ENCODE measurements at regions not wholly inside any gene's neighbourhood (a gene's known extent, or its start where the extent isn't known, plus 50 kb on each side); places are given as distances from the start of the nearest gene placed in this dataset.

- Histone ChIP-seq H3K9me3 (ENCODE audit: insufficient read depth, low read length) (no peaks in the 10 kb centered on the region), H3K4me1 (ENCODE audit: low read length) (no peaks in the 10 kb centered on the region)
Measured at GRCh38 chr17:33776304-33776703, 478.8 kb upstream of the CCL2 start.

GRCh38 chr17:33776903-33777302 lies 478.2 kb upstream of the CCL2 start:
- TF ChIP-seq EZH2phosphoT487 (IDR thresholded peaks at IDR 0.05; ENCODE audit: low read depth) (no peak), CTCF (IDR thresholded peaks at IDR 0.05; ENCODE audit: low read depth, low read length) (no peak)
- H3K27me3 ChIP-seq (ENCODE audit: low read depth, low read length), result peaks cover 30% of the 10 kb centered on the region; the same call in 1 of the 2 replicates
- H3K4me3 ChIP-seq (ENCODE audit: low read length), result no peak overlapping the region
- no peak overlapping the region for H2AFZ ChIP-seq (ENCODE audit: low read depth, low read length)
- H3K9me3 ChIP-seq (ENCODE audit: insufficient read depth, low read length), result no peaks in the 10 kb centered on the region
- H3K4me1 ChIP-seq (ENCODE audit: low read length), result no peaks in the 10 kb centered on the region
- no peaks in the 10 kb centered on the region for H4K20me1 ChIP-seq (ENCODE audit: insufficient read depth, low read length)
- no peaks in the 10 kb centered on the region for H3K36me3 ChIP-seq (replicated peaks; ENCODE audit: low read depth, low read length)
- no peak overlapping the region for H3K9ac ChIP-seq (ENCODE audit: low read length)
- H3K4me2 ChIP-seq (ENCODE audit: low read length), result no peak overlapping the region
- no peak overlapping the region for H3K27ac ChIP-seq (ENCODE audit: low read length)
- no peaks in the 10 kb centered on the region for H3K79me2 ChIP-seq (ENCODE audit: low read length)

More at GRCh38 chr17:33776304-33776703, 478.8 kb upstream of the CCL2 start:
- H4K20me1 ChIP-seq (ENCODE audit: insufficient read depth, low read length), result no peaks in the 10 kb centered on the region
- no peak for TF ChIP-seq CTCF (IDR thresholded peaks at IDR 0.05; ENCODE audit: low read depth, low read length)
- no peak for TF ChIP-seq EZH2phosphoT487 (IDR thresholded peaks at IDR 0.05; ENCODE audit: low read depth)
- H3K9ac ChIP-seq (ENCODE audit: low read length), result no peak overlapping the region
- no peaks in the 10 kb centered on the region for H3K36me3 ChIP-seq (replicated peaks; ENCODE audit: low read depth, low read length)
- H3K27me3 ChIP-seq (ENCODE audit: low read depth, low read length), result peaks cover 26% of the 10 kb centered on the region; the same call in 1 of the 2 replicates
- no peak overlapping the region for H3K4me3 ChIP-seq (ENCODE audit: low read length)
- no peak overlapping the region for H3K4me2 ChIP-seq (ENCODE audit: low read length)
- H3K27ac ChIP-seq (ENCODE audit: low read length), result no peak overlapping the region
- H3K79me2 ChIP-seq (ENCODE audit: low read length), result no peaks in the 10 kb centered on the region
- no peak overlapping the region for H2AFZ ChIP-seq (ENCODE audit: low read depth, low read length)

DNA sequence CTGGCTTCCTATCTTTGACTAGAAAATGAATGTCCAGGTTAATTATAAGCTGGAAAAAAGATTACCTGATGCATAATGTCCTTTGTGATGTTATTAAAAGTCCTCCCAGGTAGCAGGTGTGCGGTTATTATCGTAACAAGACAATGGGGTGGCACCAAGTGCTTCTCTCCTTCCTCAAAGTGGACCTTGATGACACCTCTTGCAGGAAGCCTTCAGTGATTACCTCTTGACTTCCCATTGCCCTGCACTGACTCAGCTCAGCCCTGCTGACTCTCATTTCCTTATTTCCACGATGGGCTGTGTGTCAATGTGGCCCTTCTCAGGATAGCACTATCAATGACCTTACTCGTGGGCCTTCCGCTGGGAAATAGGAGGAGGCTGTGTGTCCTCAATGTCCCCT lies 477.4 kb upstream of the CCL2 start:
- no peak overlapping the region for H3K27ac ChIP-seq (ENCODE audit: low read length)
- H3K4me2 ChIP-seq (ENCODE audit: low read length), result no peak overlapping the region
- no peaks in the 10 kb centered on the region for H3K79me2 ChIP-seq (ENCODE audit: low read length)
- H3K9ac ChIP-seq (ENCODE audit: low read length), result no peak overlapping the region
- H3K9me3 ChIP-seq (ENCODE audit: insufficient read depth, low read length), result no peaks in the 10 kb centered on the region
- no peaks in the 10 kb centered on the region for H3K36me3 ChIP-seq (replicated peaks; ENCODE audit: low read depth, low read length)
- H3K4me3 ChIP-seq (ENCODE audit: low read length), result no peak overlapping the region
- no peaks in the 10 kb centered on the region for H3K4me1 ChIP-seq (ENCODE audit: low read length)
- peaks cover 29% of the 10 kb centered on the region; the same call in 1 of the 2 replicates for H3K27me3 ChIP-seq (ENCODE audit: low read depth, low read length)
- TF ChIP-seq EZH2phosphoT487 (IDR thresholded peaks at IDR 0.05; ENCODE audit: low read depth) (no peak), CTCF (IDR thresholded peaks at IDR 0.05; ENCODE audit: low read depth, low read length) (no peak)
- H4K20me1 ChIP-seq (ENCODE audit: insufficient read depth, low read length), result no peaks in the 10 kb centered on the region
- H2AFZ ChIP-seq (ENCODE audit: low read depth, low read length), result no peak overlapping the region

- TF ChIP-seq CTCF (IDR thresholded peaks at IDR 0.05; ENCODE audit: low read depth, low read length) (no peak), EZH2phosphoT487 (IDR thresholded peaks at IDR 0.05; ENCODE audit: low read depth) (no peak)
- Histone ChIP-seq H3K27me3 (ENCODE audit: low read depth, low read length) (peaks cover 22% of the 10 kb centered on the region; the same call in 1 of the 2 replicates), H3K9ac (ENCODE audit: low read length) (no peak overlapping the region), H3K4me2 (ENCODE audit: low read length) (no peak overlapping the region), H3K9me3 (ENCODE audit: insufficient read depth, low read length) (no peaks in the 10 kb centered on the region), H3K36me3 (replicated peaks; ENCODE audit: low read depth, low read length) (no peaks in the 10 kb centered on the region), H3K27ac (ENCODE audit: low read length) (no peak overlapping the region), H2AFZ (ENCODE audit: low read depth, low read length) (no peak overlapping the region), H4K20me1 (ENCODE audit: insufficient read depth, low read length) (no peaks in the 10 kb centered on the region), H3K79me2 (ENCODE audit: low read length) (no peaks in the 10 kb centered on the region), H3K4me1 (ENCODE audit: low read length) (no peaks in the 10 kb centered on the region), H3K4me3 (ENCODE audit: low read length) (no peak overlapping the region)
Measured at GRCh38 chr17:33778505-33779233, 476.4 kb upstream of the CCL2 start.

Measured in OCI-LY3 (cell line).